GM19467 (cell line): ENCODE measurements at regions not wholly inside any gene's neighbourhood (a gene's known extent, or its start where the extent isn't known, plus 50 kb on each side); places are given as distances from the start of the nearest gene placed in this dataset.
"Not testable (repeated sequence)": the region's sequence is repeated elsewhere in the genome, so short reads cannot be mapped to it uniquely, and the experiment has no call there.

Experiments used
- ATAC-seq: cut with Tn5 transposase; IDR thresholded peaks from one replicate; pipeline ENCODE4 v1.9.1; 2021; ENCODE audit warnings: mild to moderate bottlenecking, moderate library complexity; ENCODE audit not compliant: unreplicated experiment

GRCh38 chr12:124159655-124160054 lies 135.2 kb upstream of the RFLNA start:
- no peak for ATAC-seq

GRCh38 chr12:124160097-124160756 lies 134.7 kb upstream of the RFLNA start:
- ATAC-seq, result no peak

- ATAC-seq, result not testable (repeated sequence)
These were observed 133.5 kb upstream of the RFLNA start for GRCh38 chr12:124161402-124161801.

GRCh38 chr12:124162151-124163110 lies 132.5 kb upstream of the RFLNA start:
- ATAC-seq, result no peak

- ATAC-seq, result no peak
These were observed 129.2 kb upstream of the RFLNA start for GRCh38 chr12:124165695-124166094.

- no peak for ATAC-seq
These were observed 127.8 kb upstream of the RFLNA start for GRCh38 chr12:124167141-124167540.

- ATAC-seq, result no peak
These were observed 126.7 kb upstream of the RFLNA start for GRCh38 chr12:124168016-124168786.

GRCh38 chr12:124169577-124170284 lies 125.2 kb upstream of the RFLNA start:
- ATAC-seq, result no peak

GRCh38 chr12:124170760-124171159 lies 124.1 kb upstream of the RFLNA start:
- no peak for ATAC-seq

- no peak for ATAC-seq
These were observed 123.5 kb upstream of the RFLNA start for GRCh38 chr12:124171231-124171979.

GRCh38 chr12:124172636-124173035 lies 122.3 kb upstream of the RFLNA start:
- no peak for ATAC-seq

GRCh38 chr12:124173692-124174091 lies 121.2 kb upstream of the RFLNA start:
- no peak for ATAC-seq

- ATAC-seq, result no peak
These were observed 120.2 kb upstream of the RFLNA start for GRCh38 chr12:124174451-124175348.

- no peak for ATAC-seq
These were observed 119.2 kb upstream of the RFLNA start for GRCh38 chr12:124175704-124176103.

GRCh38 chr12:124177276-124177950 lies 117.5 kb upstream of the RFLNA start:
- no peak for ATAC-seq

GRCh38 chr12:124177951-124178316 lies 117.0 kb upstream of the RFLNA start:
- ATAC-seq, result no peak

GRCh38 chr12:124179936-124180607 lies 114.8 kb upstream of the RFLNA start:
- ATAC-seq, result no peak

- no peak for ATAC-seq
These were observed 111.7 kb upstream of the RFLNA start for GRCh38 chr12:124183172-124183571.
